NCI-H128 (cell line): ENCODE measurements at regions not wholly inside any gene's neighbourhood (a gene's known extent, or its start where the extent isn't known, plus 50 kb on each side); places are given as distances from the start of the nearest gene placed in this dataset.
"Not testable (repeated sequence)": the region's sequence is repeated elsewhere in the genome, so short reads cannot be mapped to it uniquely, and the experiment has no call there.

ENCODE experiments used
- DNase-seq: peaks from one replicate; lab custom pipeline; 2025; ENCODE audit not compliant: unreplicated experiment; lab: John Stamatoyannopoulos, UW

DNA sequence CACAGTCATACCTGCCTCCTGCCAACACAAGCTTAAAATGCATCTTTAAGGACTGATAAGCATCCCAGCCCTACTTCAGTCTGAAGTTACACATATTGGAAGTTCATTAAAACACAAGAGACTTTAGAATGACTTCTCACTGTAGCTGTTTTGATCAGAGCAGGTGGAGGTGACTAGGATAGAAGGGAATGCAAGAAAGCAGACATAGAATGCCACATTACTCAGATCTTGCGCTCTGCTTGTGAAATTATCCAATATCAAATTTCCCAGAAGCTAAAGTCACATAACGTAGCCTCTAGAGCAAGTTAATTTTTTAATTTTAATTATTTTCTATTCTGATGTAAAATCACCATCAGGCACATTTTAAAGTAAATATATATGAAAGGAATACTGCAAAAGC is 306.5 kb downstream of the PLOD2 start:
- no peak for DNase-seq

DNA sequence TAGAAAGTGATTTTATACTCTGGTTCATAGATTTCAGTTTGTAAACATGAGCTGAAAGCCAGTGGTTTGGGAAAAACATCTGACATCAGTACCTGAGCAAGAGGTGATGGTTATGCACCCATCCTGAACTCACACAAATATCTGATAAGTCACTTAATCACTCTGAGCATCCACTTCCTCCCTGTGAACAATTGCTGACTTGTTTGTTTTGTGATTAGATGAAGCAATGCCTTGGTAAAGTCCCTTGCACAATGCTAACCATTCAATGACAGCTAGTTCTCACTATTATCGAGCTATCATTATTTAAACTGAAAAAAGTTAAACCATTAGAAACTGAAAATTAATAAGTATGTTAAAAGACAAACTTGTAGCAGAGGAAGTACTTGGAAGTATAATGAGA is 303.0 kb downstream of the PLOD2 start:
- DNase-seq, result no peak

DNA sequence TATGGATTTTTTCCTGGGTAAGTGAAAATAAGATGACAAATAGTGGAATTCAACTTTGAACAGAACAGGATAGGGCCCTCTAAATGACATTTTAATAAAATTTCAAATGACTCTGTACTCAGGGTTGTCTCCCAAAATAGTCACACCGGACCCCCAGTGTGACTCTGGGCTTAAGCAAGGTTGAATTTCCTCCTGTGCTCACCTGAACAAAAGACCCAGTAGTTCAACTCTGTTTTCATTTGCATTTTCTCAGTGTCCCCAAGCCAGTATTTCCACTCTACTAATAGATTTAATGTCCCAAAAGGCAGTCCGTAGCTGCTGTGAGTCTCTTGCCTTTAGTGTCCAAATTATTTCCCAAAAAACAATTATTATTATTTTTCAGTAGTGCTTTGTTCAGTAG is 296.6 kb downstream of the PLOD2 start:
- no peak for DNase-seq

DNA sequence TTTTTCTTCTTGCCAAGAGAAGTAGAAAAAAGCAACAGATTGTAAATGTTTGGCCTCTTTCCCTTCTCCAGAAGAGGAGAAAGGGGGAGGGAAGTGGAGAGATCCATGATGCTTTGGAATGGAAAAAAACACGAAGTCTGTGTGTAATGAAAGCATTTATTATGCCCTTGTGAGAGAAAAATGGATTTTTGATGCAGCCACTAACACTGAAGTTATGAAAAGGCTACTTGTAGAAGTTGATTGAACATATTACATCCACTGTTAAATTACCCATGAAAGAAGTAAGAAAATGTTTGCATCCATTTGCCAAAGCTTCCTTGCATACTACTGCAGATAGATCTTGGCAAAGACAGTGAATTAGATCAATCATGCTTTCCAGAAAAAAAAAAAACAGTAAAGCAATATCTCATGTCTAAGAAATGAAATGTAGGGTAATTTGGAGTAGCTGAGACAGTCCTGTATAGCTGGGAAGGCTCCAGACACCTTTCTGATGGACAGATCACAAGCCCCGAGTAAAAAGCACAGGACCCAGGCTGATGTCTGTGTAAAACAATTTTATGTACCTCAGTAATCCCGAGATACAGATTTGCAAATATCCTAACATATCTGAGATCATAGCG is 295.5 kb downstream of the PLOD2 start:
- no peak for DNase-seq

DNA sequence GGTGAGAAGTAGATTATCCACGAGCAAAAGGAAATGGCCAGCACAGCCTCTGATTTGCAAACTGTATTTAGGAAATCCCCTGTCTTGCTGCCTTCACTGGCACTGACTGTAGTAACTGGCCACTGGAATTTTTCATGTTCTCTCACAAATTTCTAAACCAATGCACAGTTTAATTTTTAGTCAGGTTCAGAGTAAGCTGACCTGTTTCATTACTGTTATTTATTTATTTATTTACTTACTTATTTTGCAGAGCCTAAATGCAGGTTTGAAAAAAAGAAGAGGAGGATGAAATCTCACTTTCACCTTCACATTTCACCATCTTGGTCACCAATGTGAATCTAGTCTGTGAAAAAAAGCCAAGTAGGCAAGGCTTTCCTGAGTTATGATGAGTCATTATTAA is 291.0 kb downstream of the PLOD2 start:
- no peak for DNase-seq

DNA sequence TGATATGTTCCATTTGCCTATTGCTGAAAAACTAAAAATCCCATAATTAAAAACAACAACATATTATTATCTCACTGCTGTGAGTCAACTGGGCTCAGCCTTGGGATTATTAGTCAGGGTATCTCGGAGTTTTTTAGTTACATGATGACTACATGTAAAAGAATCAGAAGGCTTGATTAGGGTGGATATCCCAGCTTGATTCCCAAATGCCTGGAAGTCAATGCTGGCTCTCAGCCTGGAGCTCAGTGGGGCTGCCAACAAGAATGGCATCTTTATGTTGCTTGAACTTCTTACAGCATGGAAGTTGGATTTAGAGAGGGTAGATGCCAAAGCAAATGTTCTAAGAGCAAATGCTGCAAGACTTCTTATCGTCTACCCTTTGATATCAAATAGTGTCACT is 278.5 kb downstream of the PLOD2 start:
- DNase-seq, result no peak

DNA sequence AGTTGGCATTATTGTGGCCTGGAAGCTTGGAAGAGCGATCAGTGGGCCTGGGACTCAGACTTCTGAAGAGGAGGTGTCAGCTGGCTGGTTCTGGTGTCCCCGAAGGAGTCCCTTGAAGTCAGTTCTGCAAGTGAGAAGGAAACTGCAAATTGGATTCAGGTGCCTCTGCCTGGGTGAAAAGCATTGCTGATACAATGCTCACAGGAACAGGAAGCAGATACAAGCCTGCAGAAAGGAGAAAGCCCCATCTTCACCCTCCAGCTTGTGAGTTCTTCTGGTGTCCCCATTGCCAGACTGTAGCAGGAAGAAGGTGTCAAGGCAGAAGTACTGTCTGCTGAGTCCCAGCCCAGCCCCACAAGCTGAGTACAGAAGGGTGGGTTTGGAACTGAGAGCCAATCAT is 271.3 kb downstream of the PLOD2 start:
- no peak for DNase-seq

DNA sequence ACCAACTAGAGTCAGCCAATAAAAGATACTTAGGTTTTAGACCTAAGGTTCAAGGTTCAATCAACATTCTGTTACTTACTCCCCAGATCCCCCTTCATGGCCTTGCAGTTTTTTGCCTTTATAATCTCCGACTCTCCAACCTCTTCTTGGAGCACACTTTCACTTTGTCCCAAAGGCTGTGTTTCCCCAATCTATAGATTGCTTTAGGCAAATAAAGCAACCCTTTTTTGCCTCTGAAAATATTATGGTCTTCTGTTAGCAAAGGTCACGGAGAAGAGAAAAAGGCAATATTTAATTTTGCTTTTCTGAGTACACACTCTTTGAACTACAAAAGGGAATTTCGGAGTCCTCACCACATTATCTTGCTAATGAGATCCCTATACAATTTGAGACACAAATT is 268.1 kb downstream of the PLOD2 start:
- no peak for DNase-seq

DNA sequence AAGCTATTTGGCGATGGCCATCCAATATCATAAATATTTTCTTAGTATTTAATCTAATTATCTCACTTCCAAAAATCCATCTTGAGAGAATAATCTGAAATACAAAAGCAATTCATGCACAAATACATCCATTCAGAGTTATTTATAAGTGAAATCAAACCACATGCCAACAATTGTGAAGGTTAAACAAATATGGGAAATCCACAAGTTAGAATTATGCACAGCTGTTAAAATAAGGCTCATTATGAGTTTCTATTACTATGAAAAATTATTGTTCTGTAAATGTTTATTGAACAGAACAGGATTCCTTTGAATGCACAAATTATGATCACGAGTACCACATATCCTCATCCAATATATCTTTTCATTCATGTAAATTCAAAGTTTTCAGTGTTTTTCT is 267.7 kb downstream of the PLOD2 start:
- DNase-seq, result no peak

DNA sequence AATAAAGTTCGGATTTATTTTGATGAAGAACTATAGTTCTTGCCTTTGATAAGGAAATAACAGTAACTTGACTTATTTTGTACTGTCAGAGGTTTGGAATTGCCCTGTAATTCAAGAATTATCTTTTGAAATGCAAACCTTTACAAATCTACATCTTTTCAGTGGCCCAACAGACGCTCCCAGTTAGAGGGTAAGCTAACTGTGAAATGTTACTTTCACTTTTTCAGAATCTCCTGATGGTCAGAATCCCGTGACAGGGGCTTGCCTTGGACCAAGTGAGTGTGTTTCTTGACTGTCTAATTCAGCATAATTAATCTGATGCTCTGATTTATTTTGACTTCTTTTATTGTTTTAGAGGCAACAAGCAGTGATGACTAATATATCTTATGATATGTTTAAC is 262.5 kb downstream of the PLOD2 start:
- DNase-seq, result no peak

DNA sequence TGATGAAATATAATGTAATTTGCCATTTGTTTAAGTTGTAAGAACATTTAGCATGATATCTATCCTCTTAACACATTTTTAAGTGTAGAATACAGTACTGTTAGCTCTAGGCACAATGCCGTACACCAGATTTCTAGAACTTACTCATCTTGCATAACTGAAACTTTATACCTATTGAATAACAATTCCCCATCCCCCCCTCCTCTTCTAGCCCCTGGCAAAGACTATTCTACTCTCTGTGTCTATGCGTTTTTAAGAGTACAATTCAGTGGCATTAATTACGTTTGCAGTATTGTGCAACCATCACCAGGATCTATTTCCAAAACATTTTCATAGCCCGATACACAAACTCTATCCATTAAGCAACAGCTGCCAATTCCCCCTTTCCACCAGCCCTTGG is 261.7 kb downstream of the PLOD2 start:
- DNase-seq, result no peak

DNA sequence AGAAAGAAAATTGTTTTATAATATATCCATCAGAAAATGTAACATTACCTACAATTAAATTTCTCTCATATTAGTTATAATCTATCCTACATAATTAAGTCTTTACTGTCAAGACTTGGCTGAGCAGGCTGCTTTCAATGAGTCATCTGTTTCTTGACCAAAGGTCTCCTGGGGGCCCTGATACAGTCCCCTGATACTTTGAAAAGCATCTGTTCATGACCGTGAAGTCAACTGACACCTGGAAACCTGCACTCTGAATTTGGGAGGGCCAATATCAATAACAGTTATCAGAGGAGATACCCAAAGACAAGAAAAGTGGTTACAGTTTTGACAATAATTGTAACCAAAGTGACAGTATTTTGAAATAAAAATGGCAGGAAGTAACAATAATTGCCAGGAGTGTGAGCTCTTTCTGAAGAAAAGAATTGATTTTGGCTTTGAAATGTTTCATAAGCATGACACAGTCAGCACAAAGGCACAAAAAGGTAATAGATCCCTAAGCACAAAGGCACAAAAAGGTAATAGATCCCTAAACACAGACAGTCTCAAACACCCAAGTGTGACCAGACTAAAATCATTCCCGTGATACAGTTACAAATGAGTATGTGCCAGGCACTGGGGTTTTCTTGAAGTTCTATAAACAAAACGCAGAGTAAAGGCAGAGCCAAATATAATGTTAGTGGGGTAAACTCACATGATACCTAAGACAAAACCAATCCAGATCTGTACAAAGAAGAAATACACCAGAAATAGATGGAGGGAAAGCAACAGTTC is 260.7 kb downstream of the PLOD2 start:
- no peak for DNase-seq

DNA sequence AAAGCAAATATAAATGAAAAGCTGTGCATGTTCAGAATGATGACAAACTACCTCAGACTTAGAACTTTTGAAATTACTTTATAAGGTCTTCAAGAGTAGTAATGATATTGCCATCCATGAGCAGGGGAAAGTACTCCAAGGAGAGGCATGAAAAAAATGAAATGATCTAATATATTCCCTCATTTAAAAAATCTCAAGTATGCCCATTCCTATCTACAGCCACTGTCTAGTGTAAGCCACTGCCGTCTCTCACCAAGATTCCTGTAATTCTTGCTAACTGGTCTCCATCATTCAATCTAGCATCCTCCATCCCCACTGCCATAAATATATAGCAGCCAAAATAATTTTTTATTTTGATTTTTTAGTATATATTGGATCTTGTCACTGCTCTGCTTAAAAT is 258.8 kb downstream of the PLOD2 start:
- no peak for DNase-seq

DNA sequence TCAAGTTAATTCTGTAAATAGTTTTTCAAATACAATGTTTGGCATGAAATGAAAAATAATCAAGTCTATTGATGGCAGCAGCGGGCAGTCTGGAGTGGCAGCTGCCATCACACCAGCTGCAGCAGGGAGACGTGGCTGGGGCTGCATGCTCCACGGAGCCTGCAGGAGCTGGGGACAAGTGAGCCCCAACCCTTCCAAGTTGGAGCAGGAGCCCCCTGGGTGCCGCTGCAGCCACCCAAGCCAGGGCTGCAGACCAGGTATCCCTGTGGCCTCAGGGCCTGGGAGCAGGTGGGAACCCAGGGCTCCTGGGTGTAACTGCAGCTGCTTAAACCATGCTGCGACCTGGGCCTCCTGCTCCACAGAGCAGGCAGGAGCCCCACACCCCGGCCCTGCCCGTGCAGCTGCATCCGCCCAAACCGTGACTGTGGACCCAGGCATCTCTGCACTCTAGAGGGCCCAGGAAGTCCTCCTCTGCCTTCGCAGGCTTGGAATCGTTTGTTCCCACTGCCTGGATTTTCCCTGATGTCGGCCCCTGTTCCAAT is 257.4 kb downstream of the PLOD2 start:
- DNase-seq, result no peak

DNA sequence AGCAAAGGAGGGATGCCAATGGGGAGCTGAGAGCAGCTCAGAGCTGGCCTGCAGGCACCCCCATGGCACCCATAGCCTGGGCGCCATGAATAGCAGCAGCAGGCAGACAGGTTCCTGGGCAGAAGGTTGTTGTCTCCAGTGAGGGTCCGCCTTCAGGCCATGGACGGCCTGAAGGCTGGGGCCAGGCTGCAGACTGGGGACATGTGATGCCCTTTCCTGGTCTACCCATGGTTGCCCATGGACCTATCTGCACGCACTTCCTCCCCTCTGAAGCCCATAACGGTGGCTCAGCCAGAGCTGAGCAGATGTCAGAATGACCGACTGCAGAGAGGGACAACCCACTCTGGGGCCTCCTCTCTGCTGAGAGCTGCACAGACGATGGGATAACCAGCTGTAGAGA is 256.8 kb downstream of the PLOD2 start:
- DNase-seq, result no peak

DNA sequence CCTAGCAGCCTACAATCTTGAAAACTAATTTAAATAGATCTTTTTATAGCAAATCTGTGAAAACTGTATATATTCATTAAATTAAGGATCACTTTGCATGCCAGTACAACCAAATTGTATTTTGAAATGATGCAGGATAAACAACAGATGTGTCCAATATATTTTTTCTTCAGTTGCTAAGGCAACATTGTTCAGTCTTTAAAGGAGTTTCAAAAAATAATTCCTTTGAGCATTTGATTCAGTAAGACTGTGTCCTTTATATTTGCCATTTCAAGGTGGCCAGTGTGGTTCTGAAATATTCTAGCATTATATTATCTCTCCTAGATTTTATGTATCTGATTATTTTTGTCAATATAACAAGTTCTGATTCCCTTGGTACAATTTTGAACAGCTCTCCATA is 254.7 kb downstream of the PLOD2 start:
- no peak for DNase-seq

DNA sequence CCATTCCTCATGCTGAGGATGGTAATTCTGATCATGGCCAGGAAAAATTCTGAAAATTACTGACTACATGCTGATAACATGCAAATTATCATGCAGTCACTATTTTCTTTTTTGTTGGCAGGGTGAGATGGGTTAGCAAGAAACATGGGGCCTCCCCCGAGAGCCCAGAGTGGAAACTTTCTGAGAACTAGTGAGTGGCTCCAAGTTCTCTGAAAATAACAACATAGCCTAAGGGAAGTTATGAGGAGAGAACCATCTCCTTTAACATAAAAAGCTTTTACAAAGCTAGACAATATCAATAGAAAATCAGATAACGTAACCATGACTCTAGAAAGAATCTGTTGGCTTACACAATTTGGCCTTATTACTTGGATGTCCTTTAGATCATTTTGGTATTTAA is 254.2 kb downstream of the PLOD2 start:
- DNase-seq, result no peak

DNA sequence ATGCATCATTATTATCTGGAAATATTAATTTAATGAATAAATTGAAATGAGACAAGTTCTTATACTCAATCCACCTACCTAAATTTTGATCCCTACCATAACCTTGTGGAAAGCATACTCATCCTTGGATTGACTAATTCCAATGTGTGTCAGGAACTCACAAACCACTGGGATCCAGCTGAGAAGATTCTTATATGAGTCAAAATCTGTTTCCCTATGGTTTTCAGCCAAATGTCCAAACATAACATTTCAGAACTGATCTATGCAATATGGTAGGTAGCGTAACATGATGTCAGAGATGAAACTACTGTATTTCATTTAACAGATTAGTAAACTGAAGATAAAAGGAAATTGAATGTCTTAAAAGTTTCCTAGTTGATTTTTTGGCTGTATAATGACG is 250.0 kb downstream of the PLOD2 start:
- no peak for DNase-seq

DNA sequence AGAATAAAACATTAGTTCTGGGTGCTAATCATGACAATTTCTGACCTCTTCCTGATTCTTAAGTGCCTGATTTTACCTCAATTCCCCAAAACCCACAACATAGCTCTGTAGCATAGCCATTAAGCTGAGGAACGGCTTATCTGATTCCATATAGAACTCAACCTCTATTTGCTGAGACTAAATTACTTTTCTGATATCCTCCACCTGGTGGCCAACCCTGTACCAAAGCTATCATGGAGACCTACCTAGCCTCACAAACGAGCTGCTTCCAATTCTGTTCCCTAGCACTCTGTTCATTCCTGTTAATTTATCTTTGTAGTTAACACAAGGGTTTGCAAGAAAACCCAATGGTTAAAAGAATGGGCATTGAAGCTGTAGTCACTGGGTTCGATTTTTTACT is 245.2 kb downstream of the PLOD2 start:
- no peak for DNase-seq

DNA sequence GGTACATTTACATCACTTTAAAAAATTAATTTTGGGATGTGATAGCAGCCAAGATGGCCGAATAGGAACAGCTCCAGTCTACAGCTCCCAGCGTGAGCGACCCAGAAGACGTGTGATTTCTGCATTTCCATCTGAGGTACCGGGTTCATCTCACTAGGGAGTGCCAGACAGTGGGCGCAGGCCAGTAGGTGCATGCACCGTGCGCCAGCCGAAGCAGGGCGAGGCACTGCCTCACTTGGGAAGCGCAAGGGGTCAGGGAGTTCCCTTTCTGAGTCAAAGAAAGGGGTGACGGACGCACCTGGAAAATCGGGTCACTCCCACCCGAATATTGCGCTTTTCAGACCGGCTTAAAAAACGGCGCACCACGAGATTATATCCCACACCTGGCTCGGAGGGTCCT is 233.2 kb downstream of the PLOD2 start:
- not testable (repeated sequence) for DNase-seq

DNA sequence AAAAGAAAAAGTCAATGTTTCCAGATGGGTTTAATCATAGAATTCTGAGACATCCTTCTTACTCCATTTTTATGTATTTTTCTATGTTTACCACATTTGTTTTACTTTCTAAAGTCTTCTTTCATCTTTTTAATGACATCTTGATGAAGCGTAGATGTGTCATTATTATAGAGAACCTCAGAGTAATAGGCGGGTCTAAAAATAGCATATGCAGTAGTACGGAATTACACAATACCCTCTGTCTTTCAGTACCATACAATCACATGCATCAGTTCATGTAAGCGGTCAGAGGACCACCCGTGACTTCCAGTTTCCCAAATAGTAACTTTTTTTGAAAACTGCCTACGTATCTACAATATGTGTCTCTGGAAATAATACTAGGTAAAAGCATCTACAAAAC is 224.0 kb downstream of the PLOD2 start:
- no peak for DNase-seq

DNA sequence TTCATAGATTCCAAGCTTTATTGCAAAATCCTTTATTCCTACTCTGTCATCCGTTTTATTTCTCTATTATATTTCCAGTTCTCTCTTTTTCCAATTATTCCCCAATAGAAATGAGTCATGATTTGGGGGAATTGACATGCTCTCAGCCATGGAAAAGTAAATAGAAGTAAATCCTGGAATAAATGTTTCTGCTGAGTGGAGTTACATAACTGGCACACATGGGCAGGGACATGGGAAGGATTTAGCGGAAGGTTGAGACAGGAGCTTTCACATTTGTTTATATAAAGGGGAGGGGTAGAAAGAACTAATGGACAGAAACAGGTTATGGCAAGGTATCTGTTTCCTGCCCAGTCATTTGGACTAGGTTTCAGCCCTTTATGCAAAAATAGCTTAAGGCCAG is 221.6 kb downstream of the PLOD2 start:
- DNase-seq, result no peak

DNA sequence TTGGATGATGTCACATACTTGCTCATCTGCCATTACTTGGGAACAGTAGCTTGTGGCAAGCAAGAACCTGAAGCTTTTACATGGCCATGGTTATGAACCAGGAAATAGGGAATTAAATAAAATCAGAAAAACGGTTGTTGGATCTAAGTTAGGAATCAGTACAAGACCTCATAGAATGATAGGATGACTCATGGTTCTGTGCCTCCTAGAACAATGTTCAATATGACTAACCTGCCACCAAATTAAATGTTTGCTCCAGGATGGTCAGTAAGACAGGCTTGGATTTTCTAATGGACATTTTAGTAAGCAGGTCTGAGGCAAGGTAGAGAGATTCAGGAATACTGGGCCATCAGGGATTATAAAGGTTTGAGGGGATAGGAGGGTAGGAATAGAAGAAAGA is 218.9 kb downstream of the PLOD2 start:
- no peak for DNase-seq
